T-helper 2 cell (primary cell): ENCODE measurements at regions not wholly inside any gene's neighbourhood (a gene's known extent, or its start where the extent isn't known, plus 50 kb on each side); places are given as distances from the start of the nearest gene placed in this dataset.
A peak's percentile ranks its signal among the peaks of the same experiment; 100 is the strongest.

Experiments
- DNase-seq, 5 experiments: peaks; one replicate each; pipeline versions ENCODE4 v3.0.0 to v3.0.0-alpha.2; 2012 to 2022

DNA sequence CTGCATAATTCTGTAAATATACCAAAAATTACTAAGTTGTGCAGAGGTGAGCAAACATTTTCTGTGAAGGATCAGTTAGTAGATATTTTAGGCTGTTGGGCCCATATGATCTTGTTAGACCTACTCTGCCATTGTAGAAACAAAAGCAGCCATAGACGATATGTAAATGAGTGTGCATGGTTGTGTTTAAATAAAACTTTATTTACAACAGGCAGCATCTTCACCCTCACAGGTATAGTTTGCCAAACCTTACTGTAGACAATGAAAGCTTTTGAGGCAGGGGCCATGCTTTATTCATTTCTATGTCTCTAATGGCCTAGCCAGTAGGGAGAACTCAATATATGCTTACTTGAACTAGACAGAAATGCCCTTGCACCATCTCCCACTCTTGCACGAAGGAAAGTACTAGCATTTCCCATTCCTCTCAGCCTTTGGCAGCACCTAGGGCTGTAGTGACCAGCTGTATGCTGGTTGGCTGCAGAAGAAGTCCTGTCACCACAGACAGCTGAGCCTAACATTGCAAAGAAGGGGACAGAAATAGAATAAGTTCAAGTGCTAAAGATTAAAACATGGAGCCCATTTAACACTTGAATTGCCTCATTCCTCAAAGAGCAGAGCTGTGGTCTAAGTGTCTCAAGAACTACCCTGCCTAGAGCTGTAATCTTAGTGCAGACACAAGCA lies 305.1 kb upstream of the MGAT5 start:
- DNase-seq, result no peak

DNA sequence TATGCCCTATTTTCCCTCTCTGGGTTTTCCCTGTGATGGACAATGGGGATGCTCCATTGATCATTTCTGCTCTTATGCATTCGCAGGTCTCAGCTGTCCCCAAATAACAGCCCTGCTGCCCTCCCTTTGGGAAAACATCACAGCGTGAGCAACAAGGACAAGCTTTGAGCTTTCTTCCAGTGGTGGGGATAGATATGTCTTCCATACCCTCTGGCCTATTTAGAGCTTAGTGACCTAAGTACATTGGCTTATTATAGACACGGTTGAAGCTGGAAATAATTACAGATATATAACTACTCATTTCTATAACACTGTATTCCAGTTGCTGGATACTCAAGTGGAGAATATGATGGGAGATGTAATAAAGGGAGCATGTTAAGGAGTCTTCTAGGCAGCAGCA lies 304.3 kb upstream of the MGAT5 start:
- DNase-seq, result no peak

DNA sequence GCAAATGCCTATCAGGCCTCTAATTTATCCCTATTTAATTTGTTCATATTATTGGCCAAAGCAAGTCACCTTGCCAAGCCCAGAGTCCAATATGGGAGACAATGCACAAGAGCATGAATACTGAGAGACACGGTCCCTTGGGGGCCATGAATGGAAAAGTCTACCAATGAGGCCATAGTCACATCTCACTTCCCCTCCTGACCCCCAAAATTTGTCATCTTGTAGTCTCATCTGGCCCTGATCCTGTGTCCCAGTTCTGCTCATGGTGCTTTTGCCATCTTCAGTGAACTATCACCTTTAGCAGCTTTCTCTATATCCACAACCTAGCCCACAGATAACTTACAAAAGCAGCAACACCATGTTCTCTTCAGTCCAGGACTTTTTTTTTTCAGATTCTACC lies 302.7 kb upstream of the MGAT5 start:
- no peak for DNase-seq

DNA sequence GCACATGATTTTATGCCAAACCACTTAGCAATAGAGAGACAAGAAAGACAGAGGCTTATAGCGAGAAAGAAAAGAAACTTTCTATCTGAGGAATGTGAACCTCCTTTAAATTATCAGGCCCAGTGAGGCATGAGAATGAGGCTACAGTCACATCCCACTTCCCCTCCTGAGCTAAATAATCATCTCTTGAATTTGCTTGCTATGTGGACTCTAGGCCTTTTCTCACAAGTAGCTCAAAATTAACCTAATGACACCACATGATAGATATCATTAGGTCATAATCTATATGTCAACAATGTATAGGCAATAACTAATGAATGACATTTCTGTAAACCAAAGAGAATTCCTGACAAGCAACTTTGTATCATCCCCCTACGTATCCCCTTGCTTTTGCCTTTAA lies 301.5 kb upstream of the MGAT5 start:
- no peak for DNase-seq

DNA sequence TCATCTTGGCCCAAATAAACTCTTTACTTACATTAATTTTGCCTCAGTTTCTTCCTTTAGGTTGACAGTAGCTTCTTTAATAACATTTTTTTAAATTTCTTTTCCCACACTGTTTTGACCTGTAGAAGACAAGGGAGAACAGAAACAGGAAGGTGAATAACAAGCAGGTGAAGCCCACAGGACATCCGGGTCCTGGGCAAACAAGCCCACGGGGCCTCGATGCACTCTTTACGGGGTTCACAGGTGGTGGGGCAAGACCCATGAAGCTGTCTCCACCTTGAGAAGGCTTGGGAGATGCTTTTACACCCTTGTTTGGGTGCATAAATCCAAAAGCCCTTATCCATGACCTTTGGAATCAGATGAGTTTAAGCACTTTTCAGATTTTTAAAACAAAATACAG lies 301.0 kb upstream of the MGAT5 start:
- no peak for DNase-seq

DNA sequence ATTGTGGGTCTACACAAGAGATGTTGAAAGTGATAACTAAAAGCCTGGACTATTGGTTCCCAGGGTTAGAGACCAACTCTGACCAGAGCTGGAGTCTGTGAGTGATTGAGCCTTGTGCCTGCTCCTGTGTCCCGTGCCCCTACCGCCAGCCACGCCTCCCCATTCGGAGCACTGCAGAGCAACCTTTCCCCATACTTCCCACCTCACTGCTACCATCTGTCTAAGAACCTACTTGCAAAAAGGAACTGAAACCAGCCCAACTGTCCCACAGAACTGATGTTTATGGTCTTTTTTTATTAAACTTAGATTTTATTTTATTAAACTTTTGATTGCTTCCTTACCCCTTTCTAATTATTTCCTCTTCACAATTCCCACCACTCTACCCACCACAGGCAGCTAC lies 300.3 kb upstream of the MGAT5 start:
- no peak for DNase-seq

DNA sequence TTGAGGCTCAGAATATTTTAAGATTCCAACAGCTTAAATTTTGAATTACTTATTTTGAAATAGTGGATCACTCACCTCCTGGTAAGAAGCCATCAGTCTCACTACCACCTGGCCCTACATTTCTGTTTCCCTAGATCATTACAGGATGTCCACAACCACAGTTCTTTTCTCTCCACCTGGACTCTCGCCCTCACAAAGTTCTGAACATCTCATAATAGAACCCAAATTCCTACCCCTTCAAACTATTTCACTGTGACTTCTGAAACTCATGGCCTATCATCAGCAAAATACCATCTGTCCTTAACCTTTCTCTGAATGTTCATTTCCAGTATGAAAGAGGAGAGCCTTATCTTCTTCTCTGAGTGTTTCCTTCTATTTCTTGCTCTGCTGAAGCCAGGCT lies 299.2 kb upstream of the MGAT5 start:
- no peak for DNase-seq

DNA sequence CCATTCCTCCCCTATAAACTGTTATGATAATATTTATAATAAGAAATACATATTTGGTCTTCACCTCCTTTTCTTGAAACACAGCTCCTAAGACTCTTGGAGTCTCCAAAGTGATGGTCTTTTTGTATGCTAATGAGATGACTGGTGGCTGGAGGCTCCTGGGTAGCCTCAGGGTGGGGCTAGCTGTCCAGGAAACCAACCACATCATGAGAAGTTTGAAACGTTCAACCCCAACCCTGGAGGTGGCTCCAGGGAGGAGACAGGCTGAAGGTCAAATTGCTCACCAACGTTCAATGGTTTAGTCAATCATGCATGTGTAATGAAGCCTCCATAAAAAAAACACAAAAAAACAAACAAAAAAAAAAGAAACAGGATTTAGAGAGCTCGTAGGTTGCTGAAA lies 298.7 kb upstream of the MGAT5 start:
- no peak for DNase-seq

DNA sequence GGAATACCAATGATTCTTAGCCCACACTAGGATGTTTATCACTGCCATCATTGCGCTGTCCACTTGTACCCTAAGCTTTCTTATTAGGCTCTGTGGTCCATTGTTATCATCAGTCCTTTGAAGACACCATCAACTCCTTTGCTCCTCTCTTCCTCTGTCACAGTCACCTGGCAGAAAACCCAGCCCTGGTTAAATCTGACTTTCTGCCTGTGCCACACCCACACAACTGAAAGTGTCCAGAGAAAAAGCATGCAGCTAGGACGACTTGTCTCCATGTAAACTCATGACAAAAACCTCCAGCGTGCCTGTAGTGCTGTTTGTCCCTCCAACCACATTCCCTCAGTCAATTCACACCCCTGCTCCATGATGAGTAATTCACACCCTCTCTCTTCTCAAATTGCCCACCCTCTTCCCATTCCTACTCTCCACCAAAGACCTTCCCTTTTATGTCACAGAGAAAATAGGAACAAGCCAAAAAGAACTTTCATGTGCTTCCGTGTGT lies 297.4 kb upstream of the MGAT5 start:
- DNase-seq, result no peak

DNA sequence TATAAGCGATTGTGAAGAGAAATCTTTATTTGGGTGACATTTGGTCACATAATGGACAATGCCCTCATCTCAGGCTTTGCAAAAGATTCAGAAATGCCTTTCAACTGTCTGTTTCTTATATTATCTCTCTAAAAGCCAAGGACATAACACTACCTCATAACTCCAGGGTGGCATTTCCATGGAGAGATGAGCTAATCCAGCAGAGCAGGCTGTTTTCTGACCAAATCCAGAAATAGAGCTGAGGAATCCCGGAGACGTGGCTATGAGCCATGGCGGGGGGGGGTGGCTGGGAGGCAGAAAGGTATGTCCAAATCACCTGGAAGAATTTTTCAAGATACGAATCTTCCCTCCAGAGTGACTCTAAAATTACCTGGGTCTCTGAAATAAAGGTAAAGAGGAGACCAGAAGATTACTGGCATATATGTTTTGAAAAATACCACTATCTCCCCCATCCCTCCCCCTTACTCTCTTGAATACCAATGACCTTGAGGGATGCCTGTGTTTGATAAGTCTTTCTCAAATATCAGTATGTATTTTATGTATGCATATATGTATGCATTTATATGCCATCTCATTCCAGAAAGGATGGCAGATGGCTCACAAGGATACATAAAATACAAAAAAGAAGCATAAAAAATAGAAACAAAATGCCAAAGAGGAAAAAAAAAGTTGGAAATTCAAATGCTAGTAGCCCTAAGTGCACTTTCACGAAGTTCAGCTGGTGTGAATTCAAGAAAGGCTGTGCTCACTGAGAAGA lies 296.0 kb upstream of the MGAT5 start:
- DNase-seq, result no peak

DNA sequence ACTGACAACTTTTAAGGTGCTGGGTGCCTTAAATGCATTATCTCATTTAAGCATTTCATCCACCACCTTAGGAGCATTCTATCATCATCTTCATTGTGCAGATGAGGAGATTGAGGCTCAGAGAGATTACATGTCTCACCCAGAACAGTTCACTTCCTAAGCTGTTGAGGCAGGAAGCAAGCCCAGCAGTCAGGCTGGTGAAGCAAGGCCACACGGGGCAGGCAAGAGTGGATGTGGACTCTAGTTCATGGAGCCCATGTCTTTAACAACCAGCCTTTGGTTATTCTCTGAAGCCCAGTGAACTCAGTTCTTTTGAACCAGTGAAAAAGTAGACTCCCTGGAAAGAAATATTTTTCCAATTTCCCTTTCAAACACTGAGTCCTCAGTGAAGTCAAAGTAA lies 294.8 kb upstream of the MGAT5 start:
- DNase-seq, result peak in 1 of 5 experiments; percentile 3

DNA sequence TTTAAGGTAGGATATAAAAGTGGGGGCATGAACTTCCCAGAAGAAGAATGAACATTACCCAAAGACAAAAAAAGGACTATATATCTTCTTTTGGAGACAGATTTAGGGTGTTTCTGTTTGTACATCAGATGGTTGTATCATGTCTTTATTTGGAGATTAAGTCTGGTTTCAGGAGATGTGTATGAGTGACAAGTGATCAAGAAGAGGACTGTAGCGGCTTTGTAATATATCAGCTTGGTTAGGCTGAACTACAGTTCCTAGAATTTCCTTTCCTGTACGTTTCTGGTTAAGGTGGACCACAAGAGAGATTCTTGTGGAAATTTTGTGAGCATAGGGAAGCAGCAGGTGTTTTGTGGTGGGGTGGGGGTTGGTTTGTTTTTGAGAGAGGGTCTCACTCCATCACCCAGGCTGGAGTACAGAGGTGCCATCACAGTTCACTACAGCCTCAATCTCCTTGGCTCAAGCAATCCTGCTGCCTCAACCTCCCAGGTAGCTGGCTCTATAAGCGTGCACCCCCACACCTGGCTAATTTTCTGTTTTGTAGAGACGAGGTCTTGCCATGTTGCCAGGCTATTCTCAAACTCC lies 287.1 kb upstream of the MGAT5 start:
- no peak for DNase-seq

DNA sequence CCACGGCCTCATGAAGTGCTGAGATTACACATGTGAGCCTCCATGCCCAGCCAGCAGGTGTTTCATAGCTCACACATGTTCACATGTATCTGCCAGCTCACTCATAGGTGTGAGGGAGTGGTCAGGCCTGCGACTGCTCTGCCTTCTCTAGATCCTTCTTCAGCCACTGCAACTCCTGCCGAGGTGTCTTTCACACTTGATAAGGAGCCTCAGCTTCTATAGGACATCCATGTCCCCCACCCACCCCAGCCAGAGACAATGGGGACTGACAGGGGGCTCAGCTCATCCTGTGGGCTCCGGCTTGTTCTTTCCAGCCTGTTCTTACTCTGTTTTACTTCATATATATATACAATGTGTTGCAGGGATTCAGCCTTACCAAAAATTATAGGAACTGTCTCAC lies 286.5 kb upstream of the MGAT5 start:
- DNase-seq, result no peak

DNA sequence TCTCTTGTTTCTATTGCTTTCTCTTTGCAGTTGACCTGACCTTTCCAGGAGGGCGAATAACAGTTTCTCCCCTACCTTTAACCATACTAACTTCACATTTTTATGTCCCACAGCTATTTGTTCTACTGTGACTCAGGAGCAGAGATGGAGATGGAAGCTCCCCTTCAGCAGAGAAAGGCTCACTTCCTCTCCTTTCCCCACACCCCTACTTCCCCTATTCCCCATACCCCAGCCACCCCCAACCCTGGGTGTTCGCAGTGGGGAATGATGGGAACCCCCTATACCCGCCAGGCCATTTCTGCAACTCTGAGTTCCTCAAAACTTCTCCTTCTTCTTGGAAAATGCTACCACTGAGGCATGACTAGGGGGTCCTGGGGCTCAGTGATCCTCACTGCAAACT lies 285.4 kb upstream of the MGAT5 start:
- DNase-seq, result no peak

DNA sequence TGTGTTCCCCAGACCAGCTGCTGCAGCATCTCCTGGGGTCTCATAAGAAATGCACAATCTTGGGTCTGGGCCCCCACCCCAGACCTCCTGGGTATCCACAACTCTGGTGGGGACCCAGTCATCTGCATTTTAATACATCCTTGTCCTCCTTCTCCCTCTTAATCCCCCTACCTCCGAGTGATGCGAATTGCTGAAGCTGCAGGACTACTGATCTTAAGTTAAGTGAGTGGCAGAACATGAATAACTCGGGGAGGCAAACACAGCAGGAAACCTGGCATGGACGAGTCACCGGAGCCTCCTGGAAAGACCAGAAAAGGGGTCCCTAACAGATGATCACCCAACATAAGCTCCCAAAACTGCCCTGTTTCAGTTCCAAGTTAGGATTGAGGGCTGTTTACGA lies 283.2 kb upstream of the MGAT5 start:
- no peak for DNase-seq

DNA sequence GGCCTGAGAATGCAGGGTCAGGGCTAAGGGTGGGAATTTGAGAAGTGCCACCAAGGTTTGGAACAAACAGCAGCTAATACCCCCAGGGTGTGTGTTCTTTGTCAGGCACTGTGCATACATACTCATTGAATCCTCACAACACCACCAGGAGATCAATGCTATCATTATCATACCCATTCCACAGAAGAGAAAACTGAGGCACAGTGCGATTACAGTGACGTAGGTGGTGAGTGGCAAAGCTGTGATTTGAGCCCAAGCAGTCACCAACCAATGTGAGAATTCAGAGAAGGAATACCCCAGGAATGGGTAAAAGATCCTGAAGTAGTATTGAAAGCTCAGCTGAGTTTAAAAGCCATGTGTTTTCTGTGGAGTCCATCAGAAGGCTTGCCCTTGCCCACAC lies 281.6 kb upstream of the MGAT5 start:
- DNase-seq, result no peak

DNA sequence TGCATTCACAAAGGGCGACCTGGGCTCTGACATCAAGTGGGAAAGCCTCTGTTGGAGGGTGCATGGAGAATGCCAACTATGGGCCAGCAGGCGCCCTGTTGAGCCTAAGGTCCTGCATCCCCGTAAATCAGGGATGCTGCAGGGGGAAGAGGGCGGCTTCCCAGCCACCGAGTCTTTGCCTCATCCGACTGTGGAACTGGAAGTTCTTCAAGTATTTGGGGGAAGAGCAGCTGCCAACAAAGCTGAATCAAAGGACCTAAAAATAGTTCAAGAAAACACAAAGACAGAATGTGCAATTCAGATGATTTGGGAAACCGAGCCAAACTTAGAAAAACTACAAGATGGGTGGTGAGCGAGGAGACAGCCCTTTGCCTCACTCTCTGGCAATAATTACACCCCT lies 281.1 kb upstream of the MGAT5 start:
- DNase-seq, result no peak

DNA sequence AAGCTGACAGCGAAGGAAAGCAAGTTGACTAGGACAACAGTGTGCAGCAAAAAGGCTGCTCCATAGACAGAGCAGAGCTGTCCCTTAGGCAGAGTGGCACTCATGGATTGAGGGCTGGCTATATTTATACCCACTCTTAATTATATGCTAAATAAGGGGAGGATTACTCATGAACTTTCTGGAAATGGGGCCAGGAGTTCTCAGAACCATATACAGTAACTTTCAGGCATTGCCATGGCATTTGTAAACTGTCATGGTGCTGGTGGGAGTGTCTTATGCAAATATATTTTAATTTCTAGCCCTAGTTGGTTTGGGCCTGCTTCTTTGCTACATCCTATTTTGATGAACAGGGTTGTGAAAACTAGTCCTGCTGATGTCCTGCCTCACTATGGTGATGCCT lies 279.5 kb upstream of the MGAT5 start:
- no peak for DNase-seq

DNA sequence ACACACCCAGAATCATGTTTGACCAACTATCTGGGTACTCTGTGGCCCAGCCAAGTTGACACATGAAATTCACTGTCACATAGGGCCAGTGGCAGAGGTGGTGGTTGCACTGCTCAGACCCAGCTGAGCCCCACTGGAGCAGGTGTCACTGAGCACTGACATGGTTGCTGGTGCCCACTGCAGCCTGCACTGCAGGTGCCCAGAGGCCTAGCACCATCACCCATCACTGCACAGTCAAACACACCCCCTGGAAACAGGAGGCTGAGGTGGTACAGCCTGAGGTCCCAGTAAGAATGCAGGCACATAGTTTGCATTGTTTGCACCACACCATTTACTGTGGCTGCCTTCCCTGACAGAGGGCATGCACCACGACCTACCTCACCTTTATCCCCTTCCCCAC lies 278.7 kb upstream of the MGAT5 start:
- DNase-seq, result no peak

DNA sequence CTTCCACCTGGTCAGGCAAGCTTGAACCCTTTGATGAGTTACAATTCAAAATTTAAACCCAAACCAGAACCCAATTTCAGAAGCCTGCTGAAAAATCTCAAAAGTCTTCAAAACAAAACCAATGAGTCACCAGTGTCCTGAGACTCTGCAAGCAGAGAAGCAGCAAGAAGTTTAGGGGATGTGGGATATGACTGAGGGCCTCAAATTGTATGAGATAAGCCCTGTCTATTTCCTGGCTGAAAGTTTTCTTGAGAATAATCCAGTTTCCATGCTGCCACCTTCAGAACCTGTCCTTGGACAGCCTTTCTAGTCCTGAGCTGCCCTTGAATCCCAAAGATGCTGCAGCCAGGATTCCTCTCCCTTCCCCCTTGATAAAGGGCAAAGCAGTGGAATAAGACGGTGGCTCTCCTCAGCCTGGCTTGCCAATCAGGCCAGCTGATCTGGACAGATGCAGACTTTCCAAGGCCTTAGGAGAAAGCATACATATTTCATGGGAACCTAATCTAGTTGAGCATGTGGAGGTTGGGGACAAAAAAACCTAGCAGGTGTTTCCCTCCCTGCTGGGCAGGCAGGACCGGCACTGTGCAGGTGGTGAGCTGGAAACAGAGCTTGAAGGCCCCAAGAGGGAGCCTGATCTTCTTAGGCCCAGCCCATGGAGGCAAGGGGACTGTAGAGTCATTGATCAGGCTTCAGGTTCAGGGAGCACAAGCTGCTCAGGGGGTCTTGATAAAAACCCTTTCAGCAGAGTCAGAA lies 278.0 kb upstream of the MGAT5 start:
- DNase-seq, result peak in 1 of 5 experiments; percentile 2

DNA sequence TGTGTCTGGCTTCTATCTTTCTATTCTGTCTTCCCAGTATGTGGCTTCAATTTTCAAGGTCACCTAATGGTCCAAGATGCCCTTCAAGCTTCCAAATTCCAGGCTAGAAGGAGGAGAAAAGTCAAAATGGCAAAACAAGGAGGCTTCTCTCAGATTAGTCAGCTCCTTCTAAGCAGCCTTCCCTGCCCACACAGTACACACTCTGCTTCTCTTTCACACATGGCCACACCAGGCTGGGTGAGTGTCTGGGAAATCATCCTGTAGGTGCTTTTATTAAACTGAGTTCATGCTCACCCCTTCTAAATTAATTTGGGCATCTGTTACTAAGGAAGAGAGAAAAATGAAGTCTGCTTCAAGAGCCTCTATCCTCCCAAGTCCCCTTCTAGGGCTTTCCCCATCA lies 277.2 kb upstream of the MGAT5 start:
- DNase-seq, result no peak

DNA sequence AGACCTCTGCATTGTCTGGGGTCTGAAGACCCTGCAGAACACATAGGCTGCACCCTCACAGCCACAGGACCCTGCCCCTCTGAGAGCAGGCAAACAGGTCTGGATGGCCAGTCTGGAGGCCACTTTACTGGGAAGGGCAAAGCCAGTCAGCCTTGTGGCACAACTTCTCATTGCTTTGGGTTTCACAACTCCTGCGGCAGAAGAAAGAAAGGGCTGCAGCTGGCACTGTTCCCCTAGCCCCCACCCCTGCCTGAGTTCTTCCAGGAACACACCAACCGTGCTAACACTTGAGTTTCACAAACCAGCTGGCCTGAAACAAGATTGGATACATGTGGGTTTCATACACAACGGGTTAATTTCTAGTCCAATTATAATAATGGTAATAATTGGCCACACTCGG lies 276.5 kb upstream of the MGAT5 start:
- no peak for DNase-seq

DNA sequence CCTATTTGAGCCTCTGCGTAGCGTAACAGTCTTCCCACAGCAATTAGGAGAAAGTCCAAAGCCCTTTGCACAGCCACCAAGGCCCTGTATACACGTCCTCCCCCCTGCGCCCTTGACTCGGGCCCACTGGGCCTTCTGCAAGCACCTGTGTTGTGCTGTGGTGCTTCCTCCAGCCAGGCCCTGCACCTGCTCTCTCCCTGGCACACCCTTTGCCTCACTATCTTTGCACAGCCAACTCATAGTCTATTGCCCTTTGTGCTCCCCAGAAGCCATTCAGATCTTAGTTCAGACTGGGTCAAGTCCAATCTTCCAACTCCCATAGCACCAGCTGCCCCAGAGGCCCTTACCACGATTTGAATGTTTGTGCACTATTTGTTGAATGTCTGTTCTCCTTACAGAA lies 271.6 kb upstream of the MGAT5 start:
- DNase-seq, result no peak

DNA sequence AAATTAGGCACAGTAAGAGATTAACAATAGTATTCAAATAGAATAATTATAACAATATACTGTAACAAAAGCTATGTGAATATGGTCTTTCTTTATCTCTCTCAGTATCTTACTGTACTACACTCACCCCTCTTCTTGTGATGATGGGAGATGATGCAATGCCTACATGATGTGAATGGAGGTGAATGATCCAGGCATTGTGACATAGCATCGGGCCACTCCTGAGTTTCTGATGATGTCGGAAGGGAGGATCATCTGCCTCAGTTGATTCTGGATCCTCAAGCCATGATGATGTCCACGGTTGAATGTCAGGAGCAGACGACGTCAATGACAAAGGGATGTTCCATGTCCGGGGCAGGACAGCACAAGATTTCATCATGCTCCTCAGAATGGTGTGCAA lies 268.3 kb upstream of the MGAT5 start:
- DNase-seq, result no peak
